Breast epithelium (tissue), 4 donors: ENCODE measurements at regions not wholly inside any gene's neighbourhood (a gene's known extent, or its start where the extent isn't known, plus 50 kb on each side); places are given as distances from the start of the nearest gene placed in this dataset.

Source experiments
- DNase-seq, 2 donors: peaks; one replicate each; pipeline ENCODE4 v3.0.0-alpha.2; 2019; ENCODE audit warnings: low spot score in 2 of 2
- H3K27ac ChIP-seq, 2 donors: fragments of 200-600 bp; sonication (generic) in 1 of 2; one replicate each; pipeline ENCODE4 v1.5.1; 2016 to 2019; ENCODE audit warnings: mild to moderate bottlenecking in 1 of 2
- H3K27me3 ChIP-seq, 2 donors: fragments of 200-600 bp; sonication (generic) in 1 of 2; one replicate each; pipeline versions ENCODE4 v1.5.1 to v1.6.0; 2017 to 2019; ENCODE audit warnings: control low read depth in 1 of 2, mild to moderate bottlenecking in 1 of 2
- H3K36me3 ChIP-seq: fragments of 200-600 bp; one replicate; pipeline ENCODE4 v1.5.1; 2019
- H3K4me1 ChIP-seq, 2 donors: fragments of 200-600 bp; sonication (generic); one replicate each; pipeline ENCODE4 v1.5.1; 2016 to 2019; ENCODE audit warnings: control low read depth in 1 of 2
- H3K4me3 ChIP-seq, 3 donors: fragments of 200-600 bp; sonication (generic); 1 replicate in 2 of 3; 2 replicates in 1 of 3; pipeline ENCODE4 v1.5.1; 2016 to 2019; ENCODE audit warnings: mild to moderate bottlenecking in 3 of 3, moderate library complexity in 2 of 3
- H3K9me3 ChIP-seq, 2 donors: fragments of 200-600 bp; sonication (generic) in 1 of 2; one replicate each; pipeline ENCODE4 v1.5.1; 2016 to 2019; ENCODE audit warnings: control low read depth in 1 of 2
- CTCF ChIP-seq, 3 donors: fragments of 450-650 bp; IDR thresholded peaks; one replicate each; pipeline ENCODE4 v1.5.1; 2016 to 2017; ENCODE audit warnings: antibody characterized with exemption in 3 of 3, mild to moderate bottlenecking in 3 of 3, moderate library complexity in 3 of 3
- POLR2A ChIP-seq: fragments of 450-650 bp; IDR thresholded peaks from one replicate; pipeline ENCODE4 v1.6.1; 2016; ENCODE audit warnings: antibody characterized with exemption, mild to moderate bottlenecking, moderate library complexity
- POLR2AphosphoS5 ChIP-seq, 3 donors: sonication (generic); formaldehyde crosslinking; IDR thresholded peaks; one replicate each; pipeline ENCODE4 v1.6.1; 2017; ENCODE audit warnings: antibody characterized with exemption in 3 of 3
- intact Hi-C: fragments of 100-400 bp; cut with DNase I; formaldehyde crosslinking; loops from one replicate; pipeline ENCODE4 v1.15.1; 2023; ENCODE audit warnings: low total_unique reads

GRCh38 chr16:86344881-86345280 is 165.4 kb upstream of the FOXF1 start:
- TF ChIP-seq POLR2A (no peak), POLR2AphosphoS5 (IDR thresholded peaks at IDR 0.05) (no peak), CTCF (IDR thresholded peaks at IDR 0.05) (no peak)
- H3K9me3 ChIP-seq: no peaks in the 10 kb centered on the region
- H3K27me3 ChIP-seq: peaks cover 0 to 81% of the 10 kb centered on the region in 2 donors
- H3K27ac ChIP-seq: no peak overlapping the region
- H3K36me3 ChIP-seq: no peaks in the 10 kb centered on the region
- DNase-seq: no peak
- intact Hi-C loops: loop anchor here (5.0 kb wide), 1 partner anchor 177 kb away; no protein-coding TSS in a partner anchor
- H3K4me3 ChIP-seq: no peak overlapping the region
- H3K4me1 ChIP-seq: no peaks in the 10 kb centered on the region

- Histone ChIP-seq H3K27me3 (peaks cover 0 to 78% of the 10 kb centered on the region in 2 donors), H3K9me3 (no peaks in the 10 kb centered on the region), H3K4me1 (no peaks in the 10 kb centered on the region), H3K4me3 (no peak overlapping the region), H3K36me3 (no peaks in the 10 kb centered on the region), H3K27ac (no peak overlapping the region)
- intact Hi-C loops: no loop called here
- TF ChIP-seq CTCF (IDR thresholded peaks at IDR 0.05) (no peak), POLR2A (no peak), POLR2AphosphoS5 (IDR thresholded peaks at IDR 0.05) (no peak)
- DNase-seq: no peak
These were observed 164.8 kb upstream of the FOXF1 start for GRCh38 chr16:86345516-86345915.

- DNase-seq: no peak
- Histone ChIP-seq H3K27me3 (peaks cover 0 to 78% of the 10 kb centered on the region in 2 donors), H3K27ac (no peak overlapping the region), H3K9me3 (no peaks in the 10 kb centered on the region), H3K4me1 (no peaks in the 10 kb centered on the region), H3K36me3 (no peaks in the 10 kb centered on the region), H3K4me3 (no peak overlapping the region)
- no peak for TF ChIP-seq POLR2AphosphoS5 (IDR thresholded peaks at IDR 0.05)
- no peak for TF ChIP-seq CTCF (IDR thresholded peaks at IDR 0.05)
- no peak for TF ChIP-seq POLR2A
- intact Hi-C loops: no loop called here
These were observed 164.3 kb upstream of the FOXF1 start for GRCh38 chr16:86346034-86346433.

- TF ChIP-seq POLR2AphosphoS5 (IDR thresholded peaks at IDR 0.05): no peak
- Histone ChIP-seq H3K27me3 (peaks cover 1 to 79% of the 10 kb centered on the region in 2 donors), H3K36me3 (no peaks in the 10 kb centered on the region), H3K27ac (no peak overlapping the region), H3K4me1 (no peaks in the 10 kb centered on the region), H3K4me3 (no peak overlapping the region), H3K9me3 (no peaks in the 10 kb centered on the region)
- intact Hi-C loops: no loop called here
- DNase-seq: no peak
These were observed 163.2 kb upstream of the FOXF1 start for GRCh38 chr16:86347090-86347489.

GRCh38 chr16:86347916-86348555 is 162.3 kb upstream of the FOXF1 start:
- DNase-seq: no peak
- Histone ChIP-seq H3K9me3 (no peaks in the 10 kb centered on the region), H3K4me1 (no peaks in the 10 kb centered on the region), H3K27ac (no peak overlapping the region), H3K4me3 (no peak overlapping the region), H3K27me3 (peaks cover 2 to 76% of the 10 kb centered on the region in 2 donors), H3K36me3 (no peaks in the 10 kb centered on the region)
- intact Hi-C loops: no loop called here
- TF ChIP-seq CTCF (IDR thresholded peaks at IDR 0.05) (no peak), POLR2A (no peak), POLR2AphosphoS5 (IDR thresholded peaks at IDR 0.05) (no peak)
